ENCODE measurements at regions not wholly inside any gene's neighbourhood (a gene's known extent, or its start where the extent isn't known, plus 50 kb on each side); places are given as distances from the start of the nearest gene placed in this dataset.

DNA sequence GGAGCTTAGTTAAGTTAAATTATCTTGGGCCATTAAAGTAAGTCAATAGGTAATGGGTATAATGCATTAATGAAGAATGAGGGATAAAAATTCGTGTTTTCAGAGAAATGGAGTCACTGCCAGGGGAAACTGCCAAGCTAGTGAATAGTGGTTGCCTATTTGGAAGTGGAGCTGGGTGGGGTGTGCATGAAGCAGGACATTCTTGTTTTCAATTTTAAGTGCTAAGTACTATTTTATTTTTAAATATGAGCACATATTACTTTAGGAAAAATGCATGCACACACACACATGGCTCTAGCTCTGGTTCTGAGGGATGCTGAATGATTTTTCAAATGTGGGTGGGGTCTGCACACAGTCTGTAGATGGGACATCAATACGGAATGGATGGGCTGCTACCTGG, 717.7 kb upstream of the SGCG start:
- Histone ChIP-seq H2BK15ac (ENCODE audit: low read length) (no peak overlapping the region), H3K23ac (ENCODE audit: insufficient read length) (no peak overlapping the region), H2AK5ac (ENCODE audit: low read depth, low read length) (no peak overlapping the region), H2BK120ac (replicated peaks; ENCODE audit: low read depth, low read length) (no peak overlapping the region), H2BK20ac (ENCODE audit: low read length) (no peak overlapping the region), H3K27me3 (replicated peaks in 1 of 4; ENCODE audit: control insufficient read depth in 3 of 4, extremely low read depth in 1 of 4, insufficient read depth in 3 of 4, low read length in 3 of 4) (no peaks in the 10 kb centered on the region), H3K79me2 (ENCODE audit: control insufficient read depth in 1 of 2, insufficient read depth in 2 of 2, low read length in 2 of 2) (no peaks in the 10 kb centered on the region), H3K56ac (replicated peaks; ENCODE audit: insufficient read length, low read depth, low read length) (no peak overlapping the region), H3K18ac (ENCODE audit: extremely low read depth, low read length) (no peak overlapping the region), H3K4me2 (ENCODE audit: insufficient read depth in 1 of 2, low read depth in 2 of 2, low read length in 2 of 2) (no peak overlapping the region), H4K5ac (ENCODE audit: insufficient read length, low read depth, low read length) (no peak overlapping the region), H3K9ac (replicated peaks in 1 of 4; ENCODE audit: extremely low read depth in 1 of 4, low read depth in 3 of 4, low read length in 3 of 4) (no peak overlapping the region), H3K36me3 (ENCODE audit: control insufficient read depth in 2 of 4, insufficient read depth in 4 of 4, low read length in 3 of 4) (no peaks in the 10 kb centered on the region), H2BK5ac (ENCODE audit: low read depth, low read length) (no peak overlapping the region), H3K9me3 (ENCODE audit: insufficient read depth in 2 of 2, low read depth in 1 of 2, low read length in 1 of 2) (no peaks in the 10 kb centered on the region), H2BK12ac (ENCODE audit: low read depth, low read length) (no peak overlapping the region), H3K27ac (ENCODE audit: low read depth, low read length) (no peak overlapping the region), H2AFZ (ENCODE audit: low read length) (no peak overlapping the region), H3K4ac (replicated peaks; ENCODE audit: insufficient read length, low read depth, low read length) (no peak overlapping the region), H4K91ac (replicated peaks; ENCODE audit: insufficient read length, low read length) (no peak overlapping the region), H3K79me1 (ENCODE audit: low read depth, low read length) (no peaks in the 10 kb centered on the region), H3K4me1 (replicated peaks in 1 of 4; ENCODE audit: control insufficient read depth in 3 of 4, insufficient read depth in 4 of 4, low read length in 3 of 4) (no peaks in the 10 kb centered on the region), H3K23me2 (ENCODE audit: low read depth, low read length) (no peaks in the 10 kb centered on the region), H4K8ac (ENCODE audit: extremely low read depth, insufficient read depth, low read length) (no peak overlapping the region), H4K20me1 (replicated peaks in 1 of 2; ENCODE audit: control insufficient read depth in 1 of 2, insufficient read depth in 2 of 2, low read length in 2 of 2) (no peaks in the 10 kb centered on the region), H3K14ac (ENCODE audit: insufficient read length) (no peak overlapping the region), H3K4me3 (ENCODE audit: extremely low read depth in 1 of 4, insufficient read depth in 2 of 4, low read depth in 3 of 4, low read length in 4 of 4) (no peak overlapping the region)
- FAIRE-seq, result no peak
- POLR2A ChIA-PET (ENCODE audit: partially characterized antibody), result no interaction called here
- CTCF ChIA-PET (ENCODE audit: partially characterized antibody), result no interaction called here
- 90% methylated on average over 2 of the region's 2 CpGs; no CpG with 5 or more reads in 1 of the 2 experiments for WGBS, 2 experiments (ENCODE audit: extremely low coverage in 1 of 2, insufficient coverage in 1 of 2, insufficient read length in 1 of 2, insufficient replicate concordance in 2 of 2, low coverage in 1 of 2, low lambda C conversion rate in 2 of 2, missing lambda C conversion rate in 1 of 2)
- no peak for DNase-seq (ENCODE audit: low read depth in 1 of 2, low spot score in 2 of 2)
- no peak for TF ChIP-seq TAF1 (IDR thresholded peaks at IDR 0.05; ENCODE audit: low read depth, low read length)
- no peak for TF ChIP-seq ATF3 (IDR thresholded peaks at IDR 0.05; ENCODE audit: insufficient read depth, low read depth, low read length)
- no peak for TF ChIP-seq CTBP2 (IDR thresholded peaks at IDR 0.05; ENCODE audit: borderline replicate concordance, insufficient read depth, insufficient read length, low read length)
- no peak for TF ChIP-seq EZH2 (IDR thresholded peaks at IDR 0.05; ENCODE audit: low read depth, low read length, severe bottlenecking)
- no peak for TF ChIP-seq RXRA (IDR thresholded peaks at IDR 0.05; ENCODE audit: insufficient read depth, low read depth, low read length)
- TF ChIP-seq FOSL1 (IDR thresholded peaks at IDR 0.05; ENCODE audit: insufficient read depth, low read depth, low read length), result no peak
- TF ChIP-seq BACH1 (IDR thresholded peaks at IDR 0.05; ENCODE audit: low read length), result no peak
- TF ChIP-seq MAFK (IDR thresholded peaks at IDR 0.05; ENCODE audit: low read depth, low read length), result no peak
- TF ChIP-seq EP300 (IDR thresholded peaks at IDR 0.05; ENCODE audit: borderline replicate concordance in 1 of 2, low read depth in 2 of 2, low read length in 2 of 2), result no peak
- TF ChIP-seq TAF7 (optimal IDR thresholded peaks at IDR 0.05; ENCODE audit: borderline replicate concordance, low read depth, low read length), result no peak
- TF ChIP-seq, protein P1, sequence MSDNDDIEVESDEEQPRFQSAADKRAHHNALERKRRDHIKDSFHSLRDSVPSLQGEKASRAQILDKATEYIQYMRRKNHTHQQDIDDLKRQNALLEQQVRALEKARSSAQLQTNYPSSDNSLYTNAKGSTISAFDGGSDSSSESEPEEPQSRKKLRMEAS (IDR thresholded peaks at IDR 0.05), result no peak
- no peak for TF ChIP-seq CBX5 (IDR thresholded peaks at IDR 0.05; ENCODE audit: low read depth, low read length)
- no peak for TF ChIP-seq NANOG (IDR thresholded peaks at IDR 0.05; ENCODE audit: insufficient read depth, low read depth, low read length, poor library complexity, severe bottlenecking)
- TF ChIP-seq SUZ12 (IDR thresholded peaks at IDR 0.05; ENCODE audit: low read length), result no peak
